GM19397 (cell line): ENCODE measurements at regions not wholly inside any gene's neighbourhood (a gene's known extent, or its start where the extent isn't known, plus 50 kb on each side); places are given as distances from the start of the nearest gene placed in this dataset.

Experiments
- ATAC-seq: cut with Tn5 transposase; IDR thresholded peaks from one replicate; pipeline ENCODE4 v1.9.1; 2021; ENCODE audit warnings: mild to moderate bottlenecking, moderate library complexity; ENCODE audit not compliant: unreplicated experiment

DNA sequence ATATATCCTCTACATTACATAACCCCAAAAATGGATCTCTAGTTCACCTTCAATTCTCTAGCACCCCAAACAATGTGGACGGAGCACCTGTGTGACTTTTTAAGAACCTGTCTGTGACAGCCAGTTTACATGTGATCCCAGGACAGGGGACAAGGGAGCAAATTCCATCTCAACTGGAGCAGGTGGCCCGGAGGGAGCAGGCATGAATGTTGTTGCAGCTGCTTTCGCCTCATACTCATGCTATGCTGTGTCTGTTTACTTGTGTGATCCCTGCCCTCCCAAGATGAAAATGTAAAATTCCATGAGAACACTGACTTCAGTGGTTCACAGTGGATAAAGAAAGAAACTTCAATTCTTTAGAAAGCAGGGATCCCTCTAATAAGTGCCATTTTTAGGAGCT is 600.3 kb downstream of the CDH26 start:
- ATAC-seq = no peak

DNA sequence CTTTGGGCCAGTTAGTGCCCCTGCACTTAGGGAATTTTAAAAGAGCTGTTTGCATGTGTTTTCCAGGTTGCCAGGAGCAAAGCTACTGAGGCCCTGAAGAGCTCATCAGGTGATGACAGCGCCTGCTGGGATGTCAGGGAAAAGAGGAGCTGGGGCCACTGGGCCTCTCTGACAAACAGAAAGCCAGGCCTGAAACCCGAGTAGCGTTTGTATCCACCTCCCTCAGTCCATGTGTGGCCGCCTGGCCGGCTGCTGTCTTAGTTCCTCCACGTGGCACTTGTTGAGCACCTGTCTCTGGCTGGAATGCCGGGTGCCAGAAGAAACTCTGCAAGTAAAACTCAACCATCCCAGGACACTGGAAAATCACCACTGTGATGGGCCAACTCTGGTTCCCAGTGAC is 601.2 kb downstream of the CDH26 start:
- ATAC-seq = no peak

DNA sequence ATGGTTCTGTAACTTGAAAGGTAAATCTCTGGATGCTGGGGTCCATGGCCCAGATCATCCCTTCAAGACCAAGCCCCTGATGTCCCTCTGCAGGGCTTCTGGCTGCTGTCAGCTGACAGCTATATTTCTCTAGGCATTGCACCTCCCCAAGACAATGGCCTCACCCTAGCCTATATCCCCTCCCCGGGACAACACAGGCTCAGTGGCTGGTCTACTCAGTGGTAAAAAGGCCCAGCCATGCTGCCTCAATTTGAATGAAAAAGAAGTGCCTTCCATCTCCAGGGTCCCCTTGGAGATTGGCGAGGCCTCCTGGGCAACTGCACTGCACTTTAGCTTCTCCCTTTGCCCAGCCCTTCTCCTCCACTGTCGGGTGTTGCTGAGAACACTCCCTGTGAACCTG is 602.8 kb downstream of the CDH26 start:
- no peak for ATAC-seq

DNA sequence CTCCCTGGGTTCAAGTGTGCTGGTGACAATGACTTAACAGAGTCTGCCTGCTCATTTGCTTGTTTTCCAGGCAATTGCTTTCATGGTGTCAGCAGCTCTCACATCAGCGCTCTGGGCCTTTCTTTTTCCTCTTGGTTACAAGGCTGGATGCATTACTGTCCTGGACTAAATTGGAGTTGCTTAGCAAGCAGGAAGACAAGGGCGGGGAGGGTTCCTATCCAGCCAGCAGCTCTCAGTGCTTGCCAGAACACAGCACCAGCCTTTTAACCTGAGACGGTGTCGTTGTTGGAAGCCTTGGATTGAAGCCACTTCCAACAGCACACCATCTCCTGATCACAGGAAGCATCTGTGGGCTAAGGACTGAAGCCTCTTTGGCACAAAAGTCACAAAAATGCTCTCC is 606.9 kb downstream of the CDH26 start:
- no peak for ATAC-seq

DNA sequence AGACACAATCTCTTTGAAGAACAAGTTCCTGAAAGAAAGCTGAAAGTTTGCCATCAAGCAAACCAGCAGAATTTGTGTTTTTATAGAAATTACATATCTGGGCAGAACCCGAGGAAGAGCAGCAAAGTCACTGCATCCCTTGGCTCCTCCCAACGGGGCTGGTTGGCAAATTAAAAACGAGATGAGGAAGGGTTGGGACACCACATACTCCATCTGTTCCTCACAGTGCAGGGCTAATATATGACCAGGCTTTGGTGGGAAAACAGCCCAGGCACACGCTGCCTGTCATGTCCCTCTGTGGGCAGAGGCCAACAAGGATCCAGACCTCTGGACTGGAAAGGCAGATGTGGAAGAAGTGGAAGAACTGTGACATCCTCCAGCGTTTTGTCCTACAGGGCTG is 607.3 kb downstream of the CDH26 start:
- no peak for ATAC-seq

DNA sequence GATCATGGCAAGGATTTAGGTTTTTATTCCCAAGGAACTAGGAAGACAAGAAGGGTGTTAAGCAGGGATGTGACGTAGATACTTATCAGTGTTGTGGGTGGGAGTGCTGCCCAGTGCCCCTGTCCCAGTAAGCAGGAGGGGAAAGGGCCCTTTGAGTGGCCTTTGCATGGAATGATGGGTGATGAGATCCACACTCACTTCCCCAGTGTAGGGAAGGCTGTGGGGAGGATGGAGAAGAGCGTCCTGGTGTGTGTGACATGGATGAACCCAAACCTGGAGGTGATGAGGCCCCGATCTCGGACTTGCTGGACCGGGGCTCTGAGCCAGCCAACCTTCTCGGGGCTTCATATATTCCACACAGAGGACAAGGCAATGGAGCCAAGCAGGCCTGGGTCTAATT is 610.9 kb downstream of the CDH26 start:
- ATAC-seq = no peak

DNA sequence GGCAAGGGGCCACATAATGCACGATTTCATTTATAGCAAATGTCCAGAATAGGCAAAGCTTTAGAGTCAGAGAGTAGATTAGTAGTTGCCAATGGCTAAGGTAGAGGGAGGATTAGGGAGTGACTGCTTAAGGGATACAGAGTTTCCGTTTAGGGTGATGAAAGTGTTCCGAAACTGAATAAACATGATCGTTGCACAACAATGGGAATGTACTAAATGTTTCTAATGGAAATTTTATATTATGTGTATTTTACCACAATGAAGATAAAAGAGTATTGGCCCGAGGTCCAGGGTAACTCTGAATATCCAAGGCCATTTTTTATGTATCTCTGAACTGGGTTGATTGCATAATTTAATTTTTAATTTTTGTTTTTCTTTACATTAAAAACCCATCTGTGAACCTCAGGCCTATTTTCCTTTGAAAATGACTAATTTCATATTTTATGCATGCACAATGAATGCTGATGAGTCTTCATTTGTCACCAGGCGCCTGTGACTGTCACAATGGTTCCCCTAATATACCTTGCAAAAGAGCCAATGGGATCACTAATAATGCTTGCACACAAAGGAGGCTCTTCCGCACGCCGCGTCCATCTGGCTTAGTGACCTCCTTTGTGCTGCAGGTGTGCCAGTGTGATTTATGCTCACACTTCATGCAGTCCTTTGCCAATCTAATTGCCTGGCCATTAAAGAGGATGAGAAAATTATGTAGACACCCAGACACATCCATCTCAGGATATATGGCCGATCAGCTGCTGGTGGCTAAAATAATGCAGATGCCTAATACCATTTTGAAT is 612.5 kb downstream of the CDH26 start:
- ATAC-seq = no peak

DNA sequence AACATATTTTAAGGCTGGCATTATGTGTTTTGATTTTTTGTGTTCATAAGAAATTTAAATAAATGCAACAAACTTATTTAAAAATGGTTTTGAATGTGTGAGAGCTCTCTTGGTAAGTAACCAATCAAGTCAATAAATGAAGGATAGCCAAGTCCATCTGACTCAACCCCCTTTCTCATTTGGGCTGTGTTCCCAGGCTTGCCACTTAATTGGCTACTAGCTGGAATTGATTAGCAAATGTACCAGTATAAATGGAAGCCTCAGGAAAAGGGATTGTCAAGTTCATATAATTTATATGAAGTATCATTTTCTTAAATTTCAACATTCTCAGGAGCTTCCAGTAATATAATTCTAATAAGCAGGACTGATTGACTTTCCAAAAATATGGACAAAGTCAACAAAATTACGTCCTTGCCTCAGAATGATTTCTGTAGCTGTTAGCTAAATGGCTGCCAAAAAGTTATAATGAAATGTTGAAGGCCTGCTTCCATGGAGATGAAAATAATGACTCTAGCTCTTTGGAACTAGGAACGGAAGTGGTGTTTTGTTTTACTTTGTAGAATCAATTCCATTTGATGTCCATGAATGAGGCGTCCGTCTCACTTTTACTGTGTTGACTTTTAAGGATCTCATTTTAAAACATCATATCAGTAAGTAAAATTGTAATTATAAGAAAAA is 614.9 kb downstream of the CDH26 start:
- ATAC-seq = no peak

DNA sequence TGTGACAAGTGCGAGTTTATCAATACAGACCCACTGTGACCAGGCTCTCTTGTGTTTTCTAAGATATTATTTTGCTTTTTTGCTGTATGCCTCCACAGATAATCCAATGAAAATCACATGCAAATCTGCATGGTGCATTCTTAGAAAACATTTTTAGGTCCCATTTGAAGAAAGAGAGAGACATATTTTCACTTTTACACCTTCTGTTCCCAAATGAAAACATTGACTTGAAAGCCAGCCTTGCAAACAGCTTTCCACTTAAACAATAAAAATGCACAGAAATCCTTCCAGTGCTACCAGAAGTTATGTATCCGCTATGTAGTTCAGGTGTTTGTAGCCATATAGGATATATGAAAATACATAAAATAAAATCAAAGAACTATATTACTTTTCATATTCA is 618.0 kb downstream of the CDH26 start:
- no peak for ATAC-seq

DNA sequence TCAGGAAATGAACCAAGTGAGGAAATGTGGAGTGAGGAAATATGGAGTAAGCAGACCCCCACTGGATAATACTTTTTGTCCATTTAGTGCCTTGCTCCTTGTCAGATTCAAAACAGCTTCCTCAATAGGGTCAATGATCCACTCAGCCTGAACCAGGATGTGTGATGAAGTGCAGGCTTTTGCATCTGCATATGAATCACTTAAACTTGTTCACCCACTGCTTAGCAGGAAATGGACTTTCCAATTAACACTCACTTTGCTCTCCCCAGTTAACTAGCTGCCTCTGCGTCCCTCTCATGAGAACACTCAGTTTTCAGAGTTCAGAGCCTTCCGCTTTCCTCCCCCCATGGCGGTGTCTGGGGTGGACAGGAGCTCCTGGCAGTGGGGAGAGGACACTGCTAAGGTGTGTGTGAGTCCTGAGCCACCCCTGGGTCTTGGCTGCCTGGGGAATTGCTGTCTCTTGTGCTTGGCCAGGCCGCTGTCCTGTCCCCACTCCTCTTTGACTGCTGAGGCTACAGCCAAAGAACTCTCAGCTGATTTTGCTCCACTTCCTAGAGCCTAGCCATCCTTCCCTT is 621.8 kb downstream of the CDH26 start:
- no peak for ATAC-seq

DNA sequence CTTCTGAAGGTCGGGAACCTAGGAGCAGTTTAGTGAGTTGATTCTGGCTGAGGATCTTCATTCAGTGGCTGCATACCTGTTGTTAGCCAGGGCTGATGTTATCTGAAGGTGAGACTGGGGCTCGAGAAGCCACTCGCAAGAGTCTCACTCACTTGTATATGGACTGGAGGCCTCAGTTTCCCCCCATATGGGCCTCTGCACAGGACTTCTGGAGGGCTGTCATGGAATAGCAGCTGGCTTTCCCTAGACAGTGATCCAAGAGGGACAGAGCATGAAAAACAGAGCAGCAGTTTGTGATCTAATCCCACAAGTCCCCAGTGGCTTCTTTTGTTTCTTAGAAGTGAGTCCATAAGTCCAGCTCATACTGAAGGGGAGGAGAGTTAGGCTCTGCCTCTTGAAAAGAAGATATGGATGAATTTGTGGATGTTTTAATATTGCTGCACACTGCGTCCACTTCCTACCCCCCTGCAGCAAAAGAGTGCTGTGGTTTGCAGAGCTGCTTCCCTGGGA is 623.4 kb downstream of the CDH26 start:
- ATAC-seq = no peak

DNA sequence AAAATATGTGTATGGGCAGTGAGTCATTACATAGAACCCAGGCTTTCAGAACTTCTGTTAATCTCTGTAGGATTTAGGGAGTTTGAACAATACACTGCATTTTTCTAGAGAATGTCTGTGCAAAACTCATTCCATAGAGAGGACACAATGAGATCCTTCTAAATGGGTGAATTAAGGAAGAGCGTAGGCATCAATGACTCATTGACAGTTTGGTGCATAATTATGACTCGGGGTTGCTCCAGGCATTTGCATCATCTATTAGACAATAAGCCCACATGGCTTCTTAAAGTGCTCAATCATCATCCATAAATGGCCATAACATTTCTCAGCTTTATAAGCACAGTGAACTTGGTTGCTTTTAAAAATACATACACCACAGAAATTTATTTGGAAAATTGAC is 625.5 kb downstream of the CDH26 start:
- ATAC-seq = no peak

DNA sequence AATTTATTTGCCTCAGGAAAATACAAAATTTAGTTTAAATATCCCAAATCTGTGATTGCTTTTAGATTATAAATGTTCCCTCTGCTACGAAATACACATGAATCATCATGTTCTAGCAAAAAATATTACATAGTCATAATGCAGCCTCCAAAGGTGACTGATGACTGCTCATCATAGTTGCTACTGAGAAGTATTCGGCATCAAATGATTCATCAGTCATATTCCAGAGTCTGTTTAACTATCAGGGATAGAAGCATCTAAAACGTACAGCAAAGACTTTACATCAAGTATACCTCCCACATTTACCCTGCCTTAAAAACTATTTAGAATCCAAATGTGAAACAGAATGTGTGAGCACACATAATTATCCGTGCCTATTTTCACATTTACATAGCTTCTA is 626.0 kb downstream of the CDH26 start:
- no peak for ATAC-seq

DNA sequence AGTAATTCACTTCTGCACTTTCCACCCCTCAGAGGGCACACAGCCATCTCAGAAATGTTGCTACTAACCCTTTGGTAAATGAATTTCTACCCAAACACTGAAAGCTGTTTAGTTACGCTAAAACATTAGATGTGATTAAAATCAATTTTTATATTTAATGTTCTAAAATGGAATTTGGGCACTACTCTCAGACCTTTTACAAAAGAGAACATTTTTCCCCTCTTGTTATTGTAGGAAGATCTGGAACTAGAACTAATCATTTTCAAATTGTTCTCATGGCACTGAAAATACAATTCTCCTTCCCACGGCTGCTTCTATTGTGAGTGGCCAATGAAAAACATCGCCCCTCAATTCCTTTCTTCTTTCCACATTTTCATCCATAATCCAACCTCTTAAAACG is 627.4 kb downstream of the CDH26 start:
- ATAC-seq = no peak

DNA sequence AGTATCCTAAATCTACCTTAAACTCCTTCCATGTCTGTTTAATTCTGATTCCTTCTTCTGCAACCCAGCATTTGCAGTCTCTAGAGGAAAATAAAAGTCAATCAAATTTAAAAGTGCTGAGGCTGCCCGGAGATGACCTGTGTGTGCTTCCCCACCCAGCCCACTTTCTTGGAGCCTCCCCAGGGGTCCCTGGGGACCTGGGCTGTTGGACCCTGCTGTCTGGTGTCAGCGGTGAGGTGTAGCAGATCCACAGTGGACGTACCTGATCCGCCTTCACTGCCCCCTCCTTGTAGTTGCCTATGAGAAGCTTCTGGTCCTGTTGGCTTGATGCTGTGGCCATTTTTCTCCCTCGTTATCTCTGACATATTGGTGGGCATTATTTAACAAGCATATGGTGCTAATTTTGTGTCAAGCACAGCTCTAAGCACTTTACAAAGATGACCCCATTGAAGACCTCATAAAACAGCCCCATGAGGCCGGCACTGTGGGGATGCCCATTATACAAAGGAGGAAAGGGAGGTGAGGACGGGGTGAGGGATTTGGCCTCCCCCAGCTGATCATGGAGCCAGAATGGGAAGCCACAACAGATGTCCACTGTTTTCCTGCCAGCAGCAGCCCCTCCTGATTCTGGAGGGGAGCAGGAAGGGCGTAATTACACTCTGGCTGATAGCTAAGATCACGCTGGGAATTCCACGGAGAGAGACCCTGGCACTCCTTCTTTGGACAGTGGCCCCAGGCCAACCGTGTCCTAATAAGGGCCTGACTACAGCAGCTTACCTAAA is 628.2 kb downstream of the CDH26 start:
- no peak for ATAC-seq

DNA sequence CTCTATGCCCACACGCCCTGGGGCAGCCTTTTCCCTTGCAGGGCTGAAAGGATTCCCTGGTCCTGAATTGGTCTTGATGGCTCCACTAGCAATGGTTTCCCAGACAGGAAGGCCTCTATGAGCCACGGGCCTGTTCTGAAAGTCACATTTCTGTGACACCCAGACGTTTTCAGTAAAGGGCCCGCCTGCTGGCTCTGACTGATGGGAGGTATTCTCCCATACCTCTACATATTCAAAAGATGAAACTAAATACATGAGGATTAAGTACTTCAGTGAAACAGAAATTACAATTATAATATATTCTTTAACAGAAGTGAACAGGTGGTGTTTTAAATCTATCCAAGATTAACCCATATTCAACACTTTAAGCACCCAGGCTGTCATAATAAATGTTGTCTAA is 629.8 kb downstream of the CDH26 start:
- ATAC-seq = no peak

DNA sequence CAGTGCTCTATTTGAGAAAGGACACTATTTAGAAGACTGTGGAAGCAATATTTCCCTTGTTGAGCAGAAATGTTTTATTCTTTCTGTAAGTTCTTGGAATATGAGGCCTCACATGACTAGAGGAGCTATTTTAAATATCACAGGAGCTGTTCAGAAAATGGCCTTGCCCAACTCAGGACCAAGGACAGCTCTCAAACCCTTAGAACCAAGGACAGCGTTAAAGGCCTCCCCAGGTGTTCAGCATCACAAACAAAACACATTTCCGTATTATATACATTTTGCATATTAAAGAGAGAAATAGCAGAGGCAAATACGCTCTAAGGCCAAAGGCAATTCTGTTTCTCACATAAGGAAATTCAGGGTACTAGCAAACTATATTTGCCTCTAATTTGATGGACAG is 631.4 kb downstream of the CDH26 start:
- no peak for ATAC-seq

DNA sequence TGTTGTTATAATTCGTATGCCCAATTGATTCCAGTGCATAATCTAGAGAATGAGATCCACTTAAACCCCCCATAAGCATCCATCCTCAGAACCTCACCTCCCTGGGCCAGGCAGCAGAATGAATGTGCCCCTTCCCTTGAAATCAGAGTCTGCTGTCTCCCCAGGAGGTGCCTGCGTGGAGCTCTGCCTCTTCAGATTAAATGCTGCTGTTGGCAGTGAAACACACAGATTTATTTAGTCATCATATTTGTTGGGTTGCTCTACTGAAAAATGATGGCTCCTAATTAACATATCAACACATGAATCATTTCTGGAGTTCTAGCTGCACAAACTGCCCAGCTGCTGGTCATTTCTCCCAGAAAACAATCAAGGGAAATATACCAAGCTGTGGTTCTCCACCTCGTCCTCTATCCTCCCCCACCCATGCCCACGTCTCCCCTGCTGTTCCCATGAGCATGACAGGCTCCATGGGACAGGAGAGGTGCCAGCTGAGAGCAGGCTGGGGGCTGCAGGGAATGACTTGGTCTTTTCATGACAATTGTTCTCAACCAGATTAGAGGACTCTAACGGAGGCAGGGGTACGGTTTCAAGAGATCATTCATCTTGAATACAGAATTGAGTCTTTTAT is 633.1 kb downstream of the CDH26 start:
- no peak for ATAC-seq

DNA sequence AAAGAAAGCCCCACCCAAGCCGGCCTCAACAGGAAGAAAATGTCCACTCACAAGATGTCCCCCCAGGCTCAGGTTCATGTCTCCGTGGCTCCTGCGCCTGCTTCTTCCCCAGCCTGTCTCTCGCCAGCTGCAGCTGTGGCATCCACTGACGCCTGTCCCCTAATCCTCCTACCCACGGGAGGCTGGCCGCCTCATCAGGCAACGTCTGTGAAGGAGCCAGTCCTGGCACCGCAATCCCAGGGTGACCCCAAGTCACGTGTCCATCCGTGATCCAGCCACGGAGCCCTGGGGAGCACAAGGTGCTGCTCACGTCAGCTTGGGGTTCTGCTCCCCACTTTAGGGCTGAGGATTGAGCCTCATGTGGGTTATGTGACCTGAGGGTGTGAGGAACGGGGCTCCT is 640.3 kb downstream of the CDH26 start:
- no peak for ATAC-seq

DNA sequence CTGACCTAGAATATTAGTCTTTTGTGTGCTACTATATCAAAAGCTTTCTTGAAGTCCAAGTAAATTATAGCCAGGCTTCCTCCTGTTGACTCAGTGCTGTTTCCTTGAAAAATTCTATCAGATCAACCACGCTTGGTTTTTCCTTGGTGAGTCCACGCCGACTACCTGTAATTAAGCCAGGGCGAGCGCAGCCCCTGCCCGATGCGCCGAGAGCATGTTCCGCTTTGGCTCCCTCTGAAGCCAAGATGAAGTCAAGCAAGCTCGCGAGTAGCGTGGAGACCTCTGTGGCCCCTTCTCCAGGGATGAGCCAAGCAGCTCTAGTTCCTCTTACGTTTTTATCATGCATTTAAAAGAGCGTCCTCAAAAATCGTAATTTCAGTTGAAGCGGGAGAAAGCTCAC is 641.2 kb downstream of the CDH26 start:
- ATAC-seq = no peak

DNA sequence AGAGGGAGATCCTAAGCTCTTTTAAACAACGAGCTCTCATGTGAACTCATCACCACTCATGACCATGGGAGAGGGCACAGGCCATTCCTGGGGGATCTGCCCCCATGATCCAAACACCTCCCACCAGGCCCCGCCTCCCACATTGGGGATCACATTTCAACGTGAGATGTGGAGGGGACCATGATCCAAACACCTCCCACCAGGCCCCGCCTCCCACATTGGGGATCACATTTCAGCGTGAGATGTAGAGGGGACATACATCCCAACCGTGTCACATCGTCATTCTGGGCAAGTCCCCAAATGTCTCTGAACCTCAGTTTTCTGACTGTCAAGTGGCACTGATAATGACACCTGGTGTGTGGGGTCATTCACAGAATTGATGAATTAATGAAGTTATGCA is 641.8 kb downstream of the CDH26 start:
- no peak for ATAC-seq
